Left ventricle myocardium inferior (tissue), 1 donor: ENCODE measurements at regions not wholly inside any gene's neighbourhood (a gene's known extent, or its start where the extent isn't known, plus 50 kb on each side); places are given as distances from the start of the nearest gene placed in this dataset.
"Not testable (repeated sequence)": the region's sequence is repeated elsewhere in the genome, so short reads cannot be mapped to it uniquely, and the experiment has no call there.

Experiments
- DNase-seq: peaks from one replicate; pipeline ENCODE4 v3.0.0-alpha.2; 2020
- H3K27ac ChIP-seq: fragments of 200-600 bp; replicated peaks from 2 replicates; pipeline ENCODE4 v1.8.0; 2021
- H3K27me3 ChIP-seq: fragments of 200-600 bp; 2 replicates; pipeline ENCODE4 v1.8.0; 2021; ENCODE audit warnings: low read depth
- H3K36me3 ChIP-seq: fragments of 200-600 bp; 2 replicates; pipeline ENCODE4 v1.8.0; 2021
- H3K4me1 ChIP-seq: fragments of 200-600 bp; 2 replicates; pipeline ENCODE4 v1.8.0; 2021
- H3K4me3 ChIP-seq: fragments of 200-600 bp; 2 replicates; pipeline ENCODE4 v1.8.0; 2021; ENCODE audit warnings: mild to moderate bottlenecking, moderate library complexity
- H3K9me3 ChIP-seq: fragments of 200-600 bp; replicated peaks from 2 replicates; pipeline ENCODE4 v1.8.0; 2021
- intact Hi-C: fragments of 100-400 bp; cut with micrococcal nuclease; formaldehyde crosslinking; loops from one replicate; pipeline ENCODE4 v1.11.0; 2022
- TF ChIP-seq, protein P1 (sequence below): fragments of 200-600 bp; IDR thresholded peaks from 2 replicates; pipeline ENCODE4 v1.8.0; 2021; ENCODE audit warnings: antibody characterized with exemption, mild to moderate bottlenecking, borderline replicate concordance
- donor health status: DM: no; HTN: yes; CAD: no; lungs with severe emphysema.

DNA sequence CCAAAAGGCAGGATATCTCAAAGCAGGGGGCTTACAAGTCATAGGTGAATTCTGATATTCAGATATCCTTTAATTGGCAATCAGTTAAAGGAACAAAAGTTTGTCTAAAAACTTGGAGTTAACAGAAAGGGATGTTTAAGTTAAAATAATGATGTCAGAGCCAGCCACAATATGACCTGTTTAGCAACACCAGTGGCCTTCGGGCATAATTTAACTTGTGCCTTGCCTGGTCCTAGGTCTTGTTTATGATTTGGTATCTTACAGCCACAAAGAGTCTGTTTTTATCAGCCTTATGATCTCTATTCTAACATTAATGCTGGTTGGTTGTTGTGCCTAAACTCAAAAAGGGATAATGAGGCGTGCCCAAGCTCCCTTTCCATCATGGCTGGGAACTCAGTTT, 252.9 kb downstream of the RNF152 start:
- intact Hi-C loops: loop anchor here (5.0 to 10.0 kb wide), 2 partner anchors 257 to 485 kb away; no protein-coding TSS in a partner anchor
- TF ChIP-seq, protein P1, sequence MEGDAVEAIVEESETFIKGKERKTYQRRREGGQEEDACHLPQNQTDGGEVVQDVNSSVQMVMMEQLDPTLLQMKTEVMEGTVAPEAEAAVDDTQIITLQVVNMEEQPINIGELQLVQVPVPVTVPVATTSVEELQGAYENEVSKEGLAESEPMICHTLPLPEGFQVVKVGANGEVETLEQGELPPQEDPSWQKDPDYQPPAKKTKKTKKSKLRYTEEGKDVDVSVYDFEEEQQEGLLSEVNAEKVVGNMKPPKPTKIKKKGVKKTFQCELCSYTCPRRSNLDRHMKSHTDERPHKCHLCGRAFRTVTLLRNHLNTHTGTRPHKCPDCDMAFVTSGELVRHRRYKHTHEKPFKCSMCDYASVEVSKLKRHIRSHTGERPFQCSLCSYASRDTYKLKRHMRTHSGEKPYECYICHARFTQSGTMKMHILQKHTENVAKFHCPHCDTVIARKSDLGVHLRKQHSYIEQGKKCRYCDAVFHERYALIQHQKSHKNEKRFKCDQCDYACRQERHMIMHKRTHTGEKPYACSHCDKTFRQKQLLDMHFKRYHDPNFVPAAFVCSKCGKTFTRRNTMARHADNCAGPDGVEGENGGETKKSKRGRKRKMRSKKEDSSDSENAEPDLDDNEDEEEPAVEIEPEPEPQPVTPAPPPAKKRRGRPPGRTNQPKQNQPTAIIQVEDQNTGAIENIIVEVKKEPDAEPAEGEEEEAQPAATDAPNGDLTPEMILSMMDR: no peak
- no peak for DNase-seq

DNA sequence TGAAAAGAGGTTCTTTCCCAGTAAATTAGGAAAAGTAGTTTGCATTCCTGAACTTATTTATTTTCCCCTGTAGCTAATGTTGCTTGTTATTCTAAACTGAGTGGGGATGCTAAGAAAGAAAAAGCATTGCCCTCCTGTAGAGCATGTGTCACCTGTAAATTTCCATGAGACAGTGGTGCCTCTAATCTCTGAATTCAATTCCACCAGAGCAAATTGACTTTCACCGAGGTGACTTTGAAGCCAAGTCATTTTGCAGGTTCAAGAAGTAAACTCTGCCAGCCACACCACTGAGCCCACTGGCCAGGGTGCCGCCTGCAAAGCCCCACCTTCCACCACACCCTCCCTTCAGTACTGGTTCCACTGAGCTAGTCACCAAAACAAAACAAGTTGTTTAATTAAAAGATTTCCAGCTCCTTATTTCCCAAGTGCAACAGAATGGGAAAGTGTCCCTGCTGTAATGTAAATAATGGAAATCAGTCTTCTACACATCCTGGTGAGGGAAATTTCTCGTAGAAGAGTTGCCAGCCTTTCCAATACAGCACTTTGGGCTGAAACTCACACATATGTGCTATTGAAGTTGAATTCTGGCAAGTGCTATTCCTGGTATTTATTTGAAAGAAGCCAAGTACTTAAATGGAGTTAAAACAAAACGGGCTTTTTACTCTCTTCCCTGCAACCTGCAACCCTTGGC, 254.8 kb downstream of the RNF152 start:
- no peaks in the 10 kb centered on the region for H3K27me3 ChIP-seq
- no peaks in the 10 kb centered on the region for H3K9me3 ChIP-seq
- H3K36me3 ChIP-seq: no peaks in the 10 kb centered on the region
- H3K27ac ChIP-seq: no peak overlapping the region
- DNase-seq: no peak
- peaks cover 8% of the 10 kb centered on the region for H3K4me1 ChIP-seq
- TF ChIP-seq, protein P1: no peak
- intact Hi-C loops: loop anchor here (5.0 to 10.0 kb wide), 2 partner anchors 259 to 487 kb away; no protein-coding TSS in a partner anchor
- H3K4me3 ChIP-seq: no peak overlapping the region

More for the DNA sequence above, 252.9 kb downstream of the RNF152 start:
- Histone ChIP-seq H3K4me1 (peaks cover 8% of the 10 kb centered on the region), H3K36me3 (no peaks in the 10 kb centered on the region), H3K4me3 (no peak overlapping the region), H3K9me3 (no peaks in the 10 kb centered on the region), H3K27ac (no peak overlapping the region), H3K27me3 (no peaks in the 10 kb centered on the region)

DNA sequence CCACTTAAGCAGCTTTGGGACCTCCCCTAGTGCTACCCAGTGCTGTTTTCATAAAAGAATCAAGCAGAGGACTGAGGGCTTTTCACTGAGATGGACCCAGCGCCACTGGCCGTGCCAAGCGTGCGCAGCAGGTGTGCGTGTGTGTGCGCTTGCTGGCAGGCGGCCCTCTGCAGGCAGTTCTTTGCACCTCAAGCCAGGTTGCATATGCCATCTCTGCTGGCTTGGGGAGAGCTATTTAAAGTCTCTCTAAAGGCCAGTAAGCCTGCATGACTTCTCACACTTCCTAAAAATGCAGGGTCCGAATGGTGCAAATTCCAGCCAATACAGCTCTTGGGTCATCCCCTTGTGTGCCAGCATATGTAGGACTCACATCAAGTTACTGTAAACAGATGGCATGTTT, 255.5 kb downstream of the RNF152 start:
- H3K9me3 ChIP-seq: no peaks in the 10 kb centered on the region
- no peaks in the 10 kb centered on the region for H3K27me3 ChIP-seq
- TF ChIP-seq, protein P1: no peak
- intact Hi-C loops: loop anchor here (5.0 to 10.0 kb wide), 2 partner anchors 260 to 487 kb away; no protein-coding TSS in a partner anchor
- no peak for DNase-seq
- no peak overlapping the region for H3K4me3 ChIP-seq
- no peaks in the 10 kb centered on the region for H3K36me3 ChIP-seq
- H3K27ac ChIP-seq: no peak overlapping the region
- H3K4me1 ChIP-seq: peaks cover 8% of the 10 kb centered on the region

DNA sequence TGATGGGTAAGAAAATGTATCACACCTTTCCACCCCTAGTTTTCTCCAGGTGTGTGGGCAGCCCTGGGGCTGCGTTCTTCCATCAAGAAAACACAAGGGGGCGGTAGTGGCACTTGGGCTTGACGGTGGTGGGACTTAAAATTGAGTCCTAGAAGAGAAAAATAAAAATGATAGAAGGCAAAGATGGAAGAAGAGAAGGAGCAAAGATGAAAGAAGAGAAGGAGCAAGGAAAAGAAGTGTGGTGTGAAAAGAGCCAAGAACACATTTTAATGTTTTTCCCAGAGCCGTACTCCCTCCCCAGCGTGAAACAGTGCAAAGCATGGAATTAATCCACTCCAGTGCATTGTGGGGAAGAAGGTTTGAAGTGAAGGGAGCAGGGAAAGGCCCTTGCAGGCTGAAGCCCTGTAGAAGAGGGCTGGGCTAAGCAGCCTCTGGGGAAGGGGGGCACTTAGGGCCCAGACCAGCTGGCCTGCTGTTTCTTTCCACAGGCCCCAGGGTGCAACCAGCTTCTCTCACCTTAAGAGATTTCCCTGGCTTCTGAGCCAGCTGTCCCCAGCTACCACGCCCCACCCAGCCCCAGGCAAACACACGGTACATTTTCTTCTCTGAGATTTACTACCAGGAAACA, 256.8 kb downstream of the RNF152 start:
- Histone ChIP-seq H3K27me3 (no peaks in the 10 kb centered on the region), H3K9me3 (no peaks in the 10 kb centered on the region), H3K4me1 (peaks cover 8% of the 10 kb centered on the region), H3K27ac (peak overlapping the region; percentile 67), H3K36me3 (no peaks in the 10 kb centered on the region), H3K4me3 (peak overlapping the region; percentile 9)
- TF ChIP-seq, protein P1: peak; percentile 92
- intact Hi-C loops: loop anchor here (5.0 to 10.0 kb wide), 2 partner anchors 261 to 489 kb away; no protein-coding TSS in a partner anchor
- DNase-seq: peak; percentile 40

DNA sequence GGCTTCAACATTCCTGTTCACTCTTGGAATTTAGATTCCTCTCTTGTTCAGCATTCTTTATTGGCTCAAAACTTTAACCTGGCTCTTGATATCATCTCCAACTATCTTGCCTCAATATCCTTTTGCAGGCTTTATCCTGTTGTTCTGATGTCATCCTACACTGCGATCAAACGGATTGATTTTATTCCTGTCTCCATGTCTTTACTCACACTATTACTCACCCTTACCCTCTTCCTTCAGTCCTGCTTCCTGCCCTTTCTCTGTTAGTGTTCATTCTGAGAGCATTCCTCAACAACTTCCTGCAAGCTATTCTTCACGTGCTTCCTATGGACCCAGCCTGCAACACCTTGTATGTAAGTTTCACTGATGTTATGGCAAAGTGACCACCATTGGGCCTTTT, 264.7 kb downstream of the RNF152 start:
- Histone ChIP-seq H3K4me3 (no peak overlapping the region), H3K4me1 (no peaks in the 10 kb centered on the region), H3K27me3 (no peaks in the 10 kb centered on the region), H3K27ac (no peak overlapping the region), H3K36me3 (no peaks in the 10 kb centered on the region), H3K9me3 (peaks cover 7% of the 10 kb centered on the region)
- TF ChIP-seq, protein P1: no peak
- intact Hi-C loops: no loop called here
- no peak for DNase-seq

DNA sequence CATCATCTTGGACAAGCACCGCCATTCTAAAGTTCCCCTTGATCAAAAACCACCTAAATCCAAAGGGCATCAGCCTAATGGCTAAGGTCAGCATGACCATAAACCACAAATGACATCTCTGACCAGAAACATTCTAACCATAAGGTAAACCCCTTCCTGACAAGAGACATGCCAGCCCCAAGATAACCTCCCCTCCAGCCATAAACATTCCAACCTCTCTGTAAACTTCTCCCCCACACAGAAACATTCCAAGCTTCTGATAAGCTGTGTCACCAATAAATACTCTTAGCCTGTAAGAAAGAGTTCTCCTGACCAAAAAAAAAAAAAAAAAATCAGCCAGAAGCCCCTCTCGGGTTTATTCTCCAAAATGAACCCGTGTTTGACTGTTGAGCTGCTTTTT, 268.2 kb downstream of the RNF152 start:
- H3K27ac ChIP-seq, H3K27me3 ChIP-seq, H3K36me3 ChIP-seq, H3K4me1 ChIP-seq, H3K4me3 ChIP-seq, H3K9me3 ChIP-seq, DNase-seq, intact Hi-C loops: not testable (repeated sequence)
